CD8-positive, alpha-beta memory T cell (primary cell): ENCODE measurements at regions not wholly inside any gene's neighbourhood (a gene's known extent, or its start where the extent isn't known, plus 50 kb on each side); places are given as distances from the start of the nearest gene placed in this dataset.

Experiments
- CTCF ChIA-PET: fragments of 350-600 bp; sonication (Branson Sonifier 250); formaldehyde crosslinking; loops from one replicate; lab custom pipeline; 2021; ENCODE audit warnings: antibody characterized with exemption; lab: Charles Lee
- POLR2A ChIA-PET: fragments of 350-600 bp; sonication (Branson Sonifier 250); formaldehyde crosslinking; loops from one replicate; lab custom pipeline; 2021; ENCODE audit warnings: antibody characterized with exemption; lab: Charles Lee
- DNase-seq, 5 donors: peaks; one replicate each; pipeline versions ENCODE4 v3.0.0 to v3.0.0-alpha.2; 2020 to 2022; ENCODE audit warnings: mixed read lengths in 1 of 5
- H3K27ac ChIP-seq: one replicate; pipeline ENCODE4 v1.7.0; 2013; ENCODE audit warnings: low read depth, mild to moderate bottlenecking, low read length, moderate library complexity
- H3K27me3 ChIP-seq: 2 replicates; pipeline ENCODE4 v1.7.0; 2013; ENCODE audit warnings: low read length, mild to moderate bottlenecking; ENCODE audit not compliant: insufficient read depth, poor library complexity, severe bottlenecking
- H3K36me3 ChIP-seq: 2 replicates; pipeline ENCODE4 v1.7.0; 2013; ENCODE audit warnings: mild to moderate bottlenecking, low read length, moderate library complexity; ENCODE audit not compliant: insufficient read depth
- H3K4me1 ChIP-seq: 2 replicates; pipeline ENCODE4 v1.7.0; 2013; ENCODE audit warnings: mild to moderate bottlenecking, low read length, moderate library complexity; ENCODE audit not compliant: insufficient read depth
- H3K4me3 ChIP-seq: 2 replicates; pipeline ENCODE4 v1.7.0; 2013; ENCODE audit warnings: mild to moderate bottlenecking, low read length
- H3K9me3 ChIP-seq: 2 replicates; pipeline ENCODE4 v1.7.0; 2013; ENCODE audit warnings: mild to moderate bottlenecking, low read length
- H3K27ac Mint-ChIP-seq, 8 donors: one replicate each; pipeline ENCODE4 v1.8.0; 2020 to 2021; ENCODE audit warnings: mixed read lengths in 8 of 8, mild to moderate bottlenecking in 6 of 8, inconsistent platforms in 3 of 8, moderate library complexity in 3 of 8
- H3K27me3 Mint-ChIP-seq, 2 donors: one replicate each; pipeline ENCODE4 v1.8.0; 2020 to 2021; ENCODE audit warnings: mixed read lengths in 2 of 2, mild to moderate bottlenecking in 1 of 2, moderate library complexity in 1 of 2
- H3K36me3 Mint-ChIP-seq, 3 donors: one replicate each; pipeline ENCODE4 v1.8.0; 2020 to 2021; ENCODE audit warnings: mixed read lengths in 3 of 3, inconsistent platforms in 1 of 3, mild to moderate bottlenecking in 1 of 3
- H3K4me1 Mint-ChIP-seq, 3 donors: one replicate each; pipeline ENCODE4 v1.8.0; 2020 to 2021; ENCODE audit warnings: mixed read lengths in 3 of 3, inconsistent platforms in 1 of 3, mild to moderate bottlenecking in 1 of 3
- H3K4me3 Mint-ChIP-seq, 7 donors: one replicate each; pipeline ENCODE4 v1.8.0; 2020 to 2021; ENCODE audit warnings: mixed read lengths in 7 of 7, mild to moderate bottlenecking in 6 of 7, moderate library complexity in 4 of 7, inconsistent platforms in 2 of 7
- H3K9me3 Mint-ChIP-seq, 5 donors: one replicate each; pipeline ENCODE4 v1.8.0; 2020 to 2022; ENCODE audit warnings: mixed read lengths in 5 of 5, mild to moderate bottlenecking in 3 of 5, moderate library complexity in 2 of 5, inconsistent platforms in 1 of 5

DNA sequence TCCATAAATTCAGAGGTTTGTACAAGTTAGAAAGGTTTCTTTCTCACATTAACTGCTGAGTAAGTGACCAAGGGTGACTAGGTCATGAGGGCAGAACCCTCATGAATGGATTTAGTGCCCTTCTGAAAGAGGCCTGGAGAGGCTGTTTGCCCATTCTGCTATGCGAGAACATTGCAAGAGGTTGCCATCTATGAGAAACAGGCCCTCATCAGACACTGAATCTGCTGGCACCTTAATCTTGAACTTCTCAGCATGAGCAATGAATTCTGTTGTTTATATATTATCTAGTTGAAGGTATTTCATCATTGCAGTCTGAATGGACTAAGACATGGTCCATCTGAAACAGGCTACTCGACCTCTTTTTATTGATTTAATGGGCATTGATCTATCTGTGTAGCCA, 96.2 kb upstream of the GPRIN3 start:
- ChIA-PET CTCF (no interaction called here), POLR2A (no interaction called here)
- no peak for DNase-seq
- H3K4me1 Mint-ChIP-seq: no peaks in the 10 kb centered on the region
- H3K36me3 Mint-ChIP-seq: peaks cover 0 to 9% (median 0%) of the 10 kb centered on the region in 3 donors
- H3K4me3 ChIP-seq: no peak overlapping the region
- H3K9me3 ChIP-seq: no peaks in the 10 kb centered on the region
- H3K4me1 ChIP-seq: no peaks in the 10 kb centered on the region
- H3K27me3 ChIP-seq: no peaks in the 10 kb centered on the region
- no peak overlapping the region for H3K27ac ChIP-seq
- no peaks in the 10 kb centered on the region for H3K36me3 ChIP-seq
- H3K27me3 Mint-ChIP-seq: no peaks in the 10 kb centered on the region
- H3K27ac Mint-ChIP-seq: no peak overlapping the region
- H3K4me3 Mint-ChIP-seq: no peak overlapping the region
- H3K9me3 Mint-ChIP-seq: no peaks in the 10 kb centered on the region

DNA sequence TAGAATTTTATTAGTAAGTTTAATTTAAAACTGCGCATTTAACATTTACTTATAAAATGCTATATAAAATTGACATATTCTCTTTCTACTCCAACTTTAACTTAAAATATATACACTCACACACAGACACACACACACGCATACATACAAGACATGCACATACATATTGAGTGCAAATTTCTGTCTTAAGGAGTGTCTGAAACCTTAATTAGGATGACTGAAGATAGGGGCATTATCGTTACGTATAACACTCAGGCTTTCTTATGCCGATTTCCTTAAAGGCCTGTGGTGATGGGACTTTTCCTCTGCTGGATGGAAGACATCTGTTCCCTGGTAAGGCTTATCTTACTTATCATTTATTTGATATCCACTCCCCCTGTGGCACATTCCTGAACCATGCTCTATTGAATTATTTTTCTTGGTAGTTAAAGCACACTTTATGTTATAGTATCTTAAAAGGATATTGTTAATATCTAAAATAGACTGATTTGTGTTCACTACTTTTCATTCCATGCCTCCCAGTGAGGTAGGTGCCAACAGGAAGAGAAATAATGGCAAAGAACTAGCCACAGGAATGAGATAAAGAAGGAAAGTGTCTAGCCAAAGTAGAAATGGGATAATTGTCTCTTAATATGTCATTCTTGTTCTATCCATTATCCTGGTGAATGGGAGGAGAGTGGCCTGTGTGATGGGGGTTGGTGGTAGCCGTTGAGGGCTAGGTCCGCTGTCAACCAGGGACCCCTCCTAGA, 92.9 kb upstream of the GPRIN3 start:
- Mint-ChIP-seq H3K27me3 (no peaks in the 10 kb centered on the region), H3K36me3 (no peaks in the 10 kb centered on the region), H3K9me3 (no peaks in the 10 kb centered on the region), H3K4me3 (no peak overlapping the region), H3K4me1 (no peaks in the 10 kb centered on the region), H3K27ac (no peak overlapping the region)
- Histone ChIP-seq H3K27me3 (no peaks in the 10 kb centered on the region), H3K27ac (no peak overlapping the region), H3K4me1 (no peaks in the 10 kb centered on the region), H3K9me3 (no peaks in the 10 kb centered on the region), H3K4me3 (no peak overlapping the region), H3K36me3 (no peaks in the 10 kb centered on the region)
- ChIA-PET POLR2A (no interaction called here), CTCF (no interaction called here)
- DNase-seq: no peak

DNA sequence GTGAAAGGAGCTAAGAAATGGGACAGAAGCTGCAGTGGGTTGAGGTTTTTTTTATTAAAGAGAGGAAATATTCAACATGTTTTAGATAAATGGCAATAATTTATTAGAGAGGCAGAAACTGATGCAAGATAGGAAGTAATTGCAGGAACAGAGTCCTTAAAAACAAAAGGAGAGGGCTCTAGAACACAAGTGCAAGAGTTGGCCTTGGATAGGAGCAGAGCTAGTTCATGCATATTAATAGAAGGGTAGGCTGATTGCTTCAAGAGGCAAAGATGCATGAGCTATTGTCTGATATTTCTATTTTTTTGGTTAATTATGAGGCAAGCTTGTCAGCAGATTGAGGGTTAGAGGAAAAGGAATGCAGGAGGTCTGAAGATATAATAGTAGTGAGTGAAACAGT, 91.0 kb upstream of the GPRIN3 start:
- H3K27me3 ChIP-seq: no peaks in the 10 kb centered on the region
- H3K27me3 Mint-ChIP-seq: no peaks in the 10 kb centered on the region
- peaks cover 0 to 5% (median 0%) of the 10 kb centered on the region in 5 donors for H3K9me3 Mint-ChIP-seq
- ChIA-PET POLR2A (no interaction called here), CTCF (interaction anchor here (1.0 kb wide), 1 partner anchor 37 kb away, joined by 3 read pairs; no protein-coding TSS in a partner anchor)
- H3K4me3 ChIP-seq: no peak overlapping the region
- DNase-seq: no peak
- H3K27ac ChIP-seq: no peak overlapping the region
- no peak overlapping the region for H3K27ac Mint-ChIP-seq
- H3K4me1 Mint-ChIP-seq: no peaks in the 10 kb centered on the region
- no peak overlapping the region for H3K4me3 Mint-ChIP-seq
- no peaks in the 10 kb centered on the region for H3K36me3 Mint-ChIP-seq
- no peaks in the 10 kb centered on the region for H3K36me3 ChIP-seq
- H3K9me3 ChIP-seq: no peaks in the 10 kb centered on the region
- no peaks in the 10 kb centered on the region for H3K4me1 ChIP-seq

- Histone ChIP-seq H3K27ac (no peak overlapping the region), H3K27me3 (no peaks in the 10 kb centered on the region), H3K4me3 (no peak overlapping the region), H3K4me1 (no peaks in the 10 kb centered on the region), H3K9me3 (no peaks in the 10 kb centered on the region), H3K36me3 (no peaks in the 10 kb centered on the region)
- DNase-seq: no peak
- ChIA-PET POLR2A (no interaction called here), CTCF (no interaction called here)
- H3K4me3 Mint-ChIP-seq: no peak overlapping the region
- no peaks in the 10 kb centered on the region for H3K36me3 Mint-ChIP-seq
- peaks cover 0 to 5% (median 0%) of the 10 kb centered on the region in 5 donors for H3K9me3 Mint-ChIP-seq
- no peaks in the 10 kb centered on the region for H3K27me3 Mint-ChIP-seq
- H3K4me1 Mint-ChIP-seq: no peaks in the 10 kb centered on the region
- H3K27ac Mint-ChIP-seq: no peak overlapping the region
Measured at GRCh38 chr4:89398146-89398545, 90.5 kb upstream of the GPRIN3 start.

DNA sequence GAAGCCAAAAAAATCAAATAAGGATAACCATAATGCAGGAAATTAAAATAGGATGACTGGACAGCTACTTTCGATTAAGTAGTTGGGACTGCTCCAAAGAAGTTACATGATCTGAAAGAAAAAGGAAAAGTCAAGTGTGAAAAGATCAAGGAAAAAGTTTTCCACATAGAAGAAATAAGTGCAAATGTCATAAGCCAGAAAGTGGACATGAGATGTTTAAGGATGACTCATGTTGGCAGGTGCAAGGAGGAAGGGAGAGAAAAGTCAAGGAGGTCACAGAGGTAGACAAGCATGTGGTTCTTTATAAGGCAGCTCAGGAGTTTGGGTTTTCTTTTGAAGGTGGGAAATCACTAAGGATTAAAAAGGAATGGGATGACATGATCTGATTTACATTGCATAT, 89.8 kb upstream of the GPRIN3 start:
- H3K9me3 ChIP-seq: no peaks in the 10 kb centered on the region
- no peak for DNase-seq
- Mint-ChIP-seq H3K36me3 (no peaks in the 10 kb centered on the region), H3K4me1 (no peaks in the 10 kb centered on the region), H3K27ac (no peak overlapping the region), H3K27me3 (no peaks in the 10 kb centered on the region), H3K9me3 (peaks cover 0 to 5% (median 0%) of the 10 kb centered on the region in 5 donors), H3K4me3 (no peak overlapping the region)
- no peak overlapping the region for H3K4me3 ChIP-seq
- H3K4me1 ChIP-seq: no peaks in the 10 kb centered on the region
- POLR2A ChIA-PET: no interaction called here
- no peaks in the 10 kb centered on the region for H3K27me3 ChIP-seq
- H3K27ac ChIP-seq: no peak overlapping the region
- CTCF ChIA-PET: no interaction called here
- no peaks in the 10 kb centered on the region for H3K36me3 ChIP-seq

DNA sequence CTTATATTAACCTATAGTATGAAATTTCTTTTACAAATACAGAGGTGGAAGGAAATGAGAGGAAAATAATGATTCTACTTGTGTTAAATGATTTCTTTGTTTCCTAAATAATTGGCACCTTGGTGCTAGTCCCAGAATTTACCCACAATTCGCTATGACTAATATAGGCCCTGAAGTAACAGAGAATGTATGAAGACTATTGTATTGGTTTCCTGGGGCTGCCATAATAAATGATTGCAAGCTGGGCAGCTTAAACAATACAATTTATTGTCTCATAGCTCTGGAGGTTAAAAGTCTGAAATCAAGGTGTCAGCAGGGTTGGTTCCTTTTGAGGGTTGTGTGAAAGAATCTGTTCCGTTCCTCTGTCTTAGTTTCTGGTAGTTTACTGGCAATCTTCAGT, 74.8 kb upstream of the GPRIN3 start:
- H3K27me3 Mint-ChIP-seq: peaks cover 3 to 11% of the 10 kb centered on the region in 2 donors
- Histone ChIP-seq H3K27ac (no peak overlapping the region), H3K27me3 (no peaks in the 10 kb centered on the region), H3K4me3 (no peak overlapping the region), H3K4me1 (no peaks in the 10 kb centered on the region), H3K36me3 (no peaks in the 10 kb centered on the region), H3K9me3 (no peaks in the 10 kb centered on the region)
- peaks cover 0 to 4% (median 1%) of the 10 kb centered on the region in 5 donors for H3K9me3 Mint-ChIP-seq
- DNase-seq: no peak
- H3K4me1 Mint-ChIP-seq: no peaks in the 10 kb centered on the region
- H3K27ac Mint-ChIP-seq: no peak overlapping the region
- CTCF ChIA-PET: no interaction called here
- POLR2A ChIA-PET: no interaction called here
- no peak overlapping the region for H3K4me3 Mint-ChIP-seq
- H3K36me3 Mint-ChIP-seq: peaks cover 0 to 5% (median 5%) of the 10 kb centered on the region in 3 donors

GRCh38 chr4:89380980-89381379, 73.4 kb upstream of the GPRIN3 start:
- Histone ChIP-seq H3K36me3 (no peaks in the 10 kb centered on the region), H3K9me3 (no peaks in the 10 kb centered on the region), H3K4me3 (no peak overlapping the region), H3K27me3 (no peaks in the 10 kb centered on the region), H3K4me1 (no peaks in the 10 kb centered on the region), H3K27ac (no peak overlapping the region)
- Mint-ChIP-seq H3K36me3 (peaks cover 0 to 5% (median 2%) of the 10 kb centered on the region in 3 donors), H3K4me3 (no peak overlapping the region), H3K27me3 (peaks cover 2 to 3% of the 10 kb centered on the region in 2 donors), H3K9me3 (peaks cover 0 to 4% (median 1%) of the 10 kb centered on the region in 5 donors), H3K4me1 (no peaks in the 10 kb centered on the region), H3K27ac (peak overlapping the region in 1 of 8 donors; percentile 22)
- ChIA-PET POLR2A (interaction anchor here (0.6 kb wide), 1 partner anchor 11 kb away, joined by 3 read pairs; no protein-coding TSS in a partner anchor), CTCF (interaction anchor here (1.4 kb wide), 1 partner anchor 122 kb away, joined by 3 read pairs; no protein-coding TSS in a partner anchor)
- no peak for DNase-seq

GRCh38 chr4:89379511-89380044, 72.0 kb upstream of the GPRIN3 start:
- no peak overlapping the region for H3K4me3 Mint-ChIP-seq
- POLR2A ChIA-PET: no interaction called here
- no peak overlapping the region for H3K27ac ChIP-seq
- H3K4me3 ChIP-seq: no peak overlapping the region
- peaks cover 0 to 1% of the 10 kb centered on the region in 2 donors for H3K27me3 Mint-ChIP-seq
- no peaks in the 10 kb centered on the region for H3K27me3 ChIP-seq
- no peaks in the 10 kb centered on the region for H3K4me1 ChIP-seq
- DNase-seq: no peak
- H3K4me1 Mint-ChIP-seq: no peaks in the 10 kb centered on the region
- H3K36me3 Mint-ChIP-seq: no peaks in the 10 kb centered on the region
- H3K9me3 Mint-ChIP-seq: peaks cover 0 to 4% (median 1%) of the 10 kb centered on the region in 5 donors
- H3K9me3 ChIP-seq: no peaks in the 10 kb centered on the region
- CTCF ChIA-PET: interaction anchor here (1.4 kb wide), 1 partner anchor 121 kb away, joined by 3 read pairs; no protein-coding TSS in a partner anchor
- peak overlapping the region in 1 of 8 donors; percentile 14 for H3K27ac Mint-ChIP-seq
- H3K36me3 ChIP-seq: no peaks in the 10 kb centered on the region
